ENCODE measurements at regions not wholly inside any gene's neighbourhood (a gene's known extent, or its start where the extent isn't known, plus 50 kb on each side); places are given as distances from the start of the nearest gene placed in this dataset.

- no peak for DNase-seq (ENCODE audit: low read depth, low spot score)
These were observed 405.1 kb upstream of the CYRIA start for GRCh38 chr2:17070711-17071110.

DNA sequence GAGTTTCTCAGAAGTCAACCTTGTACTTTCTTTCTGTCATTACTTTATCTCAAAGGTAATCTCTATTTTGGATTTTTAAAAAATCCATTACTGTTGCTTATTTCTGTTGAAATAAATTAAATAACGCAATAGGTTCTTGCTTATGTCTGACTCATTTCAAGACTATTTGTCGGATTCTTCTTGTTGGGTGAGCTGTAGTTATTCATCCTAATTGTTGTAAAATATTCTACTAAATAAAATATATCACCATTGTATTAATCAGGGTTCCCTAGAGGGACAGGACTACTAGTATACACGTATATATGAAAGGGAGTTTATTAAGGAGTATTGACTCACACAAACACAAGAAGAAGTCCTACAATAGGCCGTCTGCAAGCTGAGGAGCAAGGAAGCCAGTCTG, 403.9 kb upstream of the CYRIA start:
- no peak for DNase-seq (ENCODE audit: low read depth, low spot score)

GRCh38 chr2:17068021-17068420, 402.4 kb upstream of the CYRIA start:
- DNase-seq (ENCODE audit: low read depth, low spot score): no peak

- no peak for DNase-seq (ENCODE audit: low read depth, low spot score)
These were observed 399.9 kb upstream of the CYRIA start for GRCh38 chr2:17065536-17065935.

- no peak for DNase-seq (ENCODE audit: low read depth, low spot score)
These were observed 395.4 kb upstream of the CYRIA start for GRCh38 chr2:17061028-17061427.

DNA sequence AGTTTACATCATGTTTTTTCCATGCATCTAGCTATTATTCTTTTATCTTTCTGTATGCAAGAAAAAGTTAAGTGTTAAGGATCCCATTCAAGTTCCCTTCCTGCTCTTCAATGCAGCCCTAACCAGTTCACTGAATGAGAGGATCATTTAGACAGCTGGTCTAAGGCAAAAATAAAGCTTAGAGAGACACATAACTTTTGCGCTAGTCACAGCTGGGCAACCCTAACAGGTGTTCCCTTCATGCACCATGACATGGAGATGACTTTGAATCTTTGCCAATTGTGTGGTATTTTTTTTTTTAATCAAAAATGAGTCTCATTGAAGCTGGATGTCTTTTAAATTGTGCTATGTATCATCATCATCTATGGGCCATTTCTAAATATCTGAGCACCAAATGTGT, 393.8 kb upstream of the CYRIA start:
- no peak for DNase-seq (ENCODE audit: low read depth, low spot score)

DNA sequence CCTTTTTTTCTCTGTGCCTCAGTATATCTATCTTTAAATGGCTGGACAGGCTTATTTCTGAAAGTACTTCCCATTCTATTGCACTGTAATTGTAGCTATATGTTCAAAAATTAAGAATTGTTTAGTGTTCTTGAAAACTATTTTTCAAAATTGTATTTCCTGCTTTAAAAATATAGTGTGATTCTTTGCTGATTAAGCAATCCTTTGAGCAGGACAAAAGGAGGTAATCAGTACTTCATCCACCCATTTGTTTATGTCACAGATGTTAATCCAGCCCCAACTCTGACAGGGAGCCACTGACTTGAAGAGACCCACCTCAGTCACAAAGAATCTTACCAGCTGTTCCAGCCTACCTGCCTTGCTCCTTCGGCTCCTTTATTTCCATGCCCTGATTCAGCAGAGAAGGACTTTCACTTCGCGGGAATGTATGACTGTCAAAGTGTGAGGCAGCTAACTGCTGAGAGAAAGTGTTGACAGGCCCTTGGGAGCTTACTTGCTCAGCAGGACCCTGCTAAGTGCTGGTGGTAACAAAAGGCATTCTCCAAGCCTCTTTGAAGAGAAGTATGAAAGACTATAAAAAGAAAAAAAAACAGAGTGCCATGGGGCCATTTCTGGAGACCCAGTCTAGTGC, 393.3 kb upstream of the CYRIA start:
- DNase-seq (ENCODE audit: low read depth, low spot score): no peak

- DNase-seq (ENCODE audit: low read depth, low spot score): no peak
These were observed 391.7 kb upstream of the CYRIA start for GRCh38 chr2:17057109-17058017.

DNA sequence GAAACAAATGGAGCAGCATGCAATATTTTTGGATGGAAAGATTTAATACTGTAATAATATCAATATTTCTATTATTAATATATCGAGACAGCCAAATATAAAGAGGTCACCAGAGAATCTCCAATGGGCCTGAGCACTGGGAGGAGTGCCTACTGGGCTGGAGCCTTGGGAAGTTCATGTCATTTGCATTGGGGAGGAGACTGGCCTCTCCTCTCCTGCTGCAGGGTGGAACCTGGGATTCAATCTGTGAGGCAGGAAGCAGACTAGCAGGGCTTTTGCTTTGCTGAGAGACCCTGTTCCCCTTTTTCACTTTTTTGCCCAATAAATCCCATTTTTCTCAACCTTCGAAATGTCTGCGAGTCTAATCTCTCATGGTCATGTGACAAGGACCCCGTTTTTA, 390.6 kb upstream of the CYRIA start:
- DNase-seq (ENCODE audit: low read depth, low spot score): no peak

DNA sequence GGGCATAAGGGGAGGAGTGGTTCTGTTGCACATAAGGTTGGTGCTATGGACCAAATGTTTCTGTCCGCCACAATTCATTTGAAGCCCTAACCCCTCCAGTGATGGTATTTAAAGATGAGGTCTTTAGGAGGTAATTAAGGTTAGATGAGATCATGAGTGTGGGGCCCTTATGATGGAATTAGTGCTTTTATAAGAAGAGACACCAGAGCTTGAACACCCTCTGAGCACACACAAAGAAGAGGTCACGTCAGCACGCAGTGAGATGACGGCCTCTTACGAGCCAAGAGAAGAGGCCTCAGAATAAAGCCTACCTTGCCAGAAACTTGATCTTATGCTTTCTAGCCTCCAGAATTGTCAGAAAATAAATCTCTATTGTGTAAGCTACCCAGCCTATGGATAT, 386.4 kb upstream of the CYRIA start:
- DNase-seq (ENCODE audit: low read depth, low spot score): no peak

GRCh38 chr2:17051538-17051937, 385.9 kb upstream of the CYRIA start:
- DNase-seq (ENCODE audit: low read depth, low spot score): no peak

GRCh38 chr2:17043173-17043572, 377.5 kb upstream of the CYRIA start:
- no peak for DNase-seq (ENCODE audit: low read depth, low spot score)

DNA sequence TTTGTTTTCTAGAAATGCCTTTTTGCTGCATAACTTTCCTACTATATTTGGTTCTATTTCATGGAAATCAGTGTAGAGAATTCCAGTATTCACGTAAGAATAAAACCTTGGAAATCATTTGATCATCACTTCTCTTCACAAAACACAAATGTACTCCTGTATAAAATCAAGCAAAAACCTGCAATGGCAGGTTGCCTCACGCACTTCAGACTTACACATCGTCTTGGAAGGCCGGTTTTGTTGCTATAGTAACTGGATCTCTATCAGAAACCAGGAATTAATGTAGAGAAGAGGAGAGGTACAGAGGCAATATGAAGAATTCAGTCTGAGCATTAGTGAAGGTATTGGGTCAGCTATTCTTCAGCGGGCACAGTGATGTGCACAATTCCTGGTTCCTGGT, 370.7 kb upstream of the CYRIA start:
- DNase-seq (ENCODE audit: low read depth, low spot score): no peak

GRCh38 chr2:17035010-17035409, 369.4 kb upstream of the CYRIA start:
- no peak for DNase-seq (ENCODE audit: low read depth, low spot score)

- DNase-seq (ENCODE audit: low read depth, low spot score): no peak
These were observed 364.4 kb upstream of the CYRIA start for GRCh38 chr2:17030047-17030446.

DNA sequence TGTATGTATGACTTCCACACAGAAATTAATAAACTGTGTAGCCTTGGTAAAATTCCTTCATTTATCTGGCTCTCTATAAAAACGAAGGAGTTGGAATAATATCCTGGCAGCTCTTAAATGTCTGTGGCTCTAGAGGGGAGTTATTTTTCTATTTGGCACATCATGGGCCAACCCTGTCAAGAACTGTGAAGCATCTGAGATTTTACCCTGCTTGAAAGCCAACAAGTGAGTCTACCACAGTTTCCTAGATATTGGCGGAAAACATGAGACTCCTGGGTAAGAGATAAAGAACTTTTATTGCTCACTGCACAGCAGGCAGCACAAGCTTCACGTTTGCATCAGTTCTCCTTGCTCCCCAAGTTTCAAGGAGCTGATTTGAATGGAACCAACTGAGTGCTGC, 346.7 kb upstream of the CYRIA start:
- no peak for DNase-seq (ENCODE audit: low read depth, low spot score)

- no peak for DNase-seq (ENCODE audit: low read depth, low spot score)
These were observed 344.5 kb upstream of the CYRIA start for GRCh38 chr2:17010104-17010503.

GRCh38 chr2:17000184-17000482, 334.5 kb upstream of the CYRIA start:
- DNase-seq (ENCODE audit: low read depth, low spot score): no peak

DNA sequence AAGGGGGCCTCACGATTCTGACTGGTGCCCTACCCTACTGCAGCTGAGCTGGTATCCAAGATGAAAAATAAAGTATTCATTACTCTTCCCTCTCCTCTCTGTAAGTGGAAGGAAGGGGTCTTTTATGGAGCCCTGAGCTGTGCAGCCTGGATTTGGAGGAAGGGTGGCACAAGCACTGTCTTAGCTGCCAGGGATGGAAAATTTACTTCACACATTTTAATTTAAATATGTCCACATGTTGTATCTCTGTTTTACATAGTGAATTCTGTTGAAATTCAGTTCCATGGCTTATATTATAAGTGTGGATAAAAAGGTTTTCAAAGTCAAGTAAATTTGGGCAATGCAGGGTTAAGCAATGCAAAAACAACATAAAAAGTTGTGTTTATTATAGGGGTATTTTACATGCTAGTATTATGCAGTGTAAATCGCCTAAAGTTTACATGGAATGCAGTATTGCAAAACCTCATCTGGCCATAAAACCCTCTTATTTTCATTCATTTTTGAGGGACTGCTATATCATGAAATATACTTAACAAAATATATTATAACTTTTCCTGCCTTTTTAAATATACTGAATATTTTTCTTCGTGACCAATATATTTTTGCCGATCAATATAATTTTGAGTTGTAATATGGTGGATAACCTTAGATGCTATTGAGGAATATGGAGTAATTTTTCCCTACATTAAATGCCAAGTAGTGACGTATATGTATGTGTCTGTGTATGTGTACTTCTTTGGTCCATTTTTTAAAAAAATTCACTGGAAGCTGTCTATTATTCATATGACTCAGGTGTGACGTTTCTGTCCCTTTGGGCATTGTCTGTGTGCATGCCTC, 333.9 kb upstream of the CYRIA start:
- DNase-seq (ENCODE audit: low read depth, low spot score): no peak

- no peak for DNase-seq (ENCODE audit: low read depth, low spot score)
These were observed 312.7 kb upstream of the CYRIA start for GRCh38 chr2:16978301-16978700.

GRCh38 chr2:16974688-16975087, 309.1 kb upstream of the CYRIA start:
- no peak for DNase-seq (ENCODE audit: low read depth, low spot score)

- no peak for DNase-seq (ENCODE audit: low read depth, low spot score)
These were observed 308.1 kb upstream of the CYRIA start for GRCh38 chr2:16973586-16974286.

All from brain pericyte (primary cell).